GM18868 (cell line): ENCODE measurements at regions not wholly inside any gene's neighbourhood (a gene's known extent, or its start where the extent isn't known, plus 50 kb on each side); places are given as distances from the start of the nearest gene placed in this dataset.
A peak's percentile ranks its signal among the peaks of the same experiment; 100 is the strongest.

Source experiments
- ATAC-seq: cut with Tn5 transposase; IDR thresholded peaks from one replicate; pipeline ENCODE4 v1.9.1; 2021; ENCODE audit warnings: mild to moderate bottlenecking, moderate library complexity; ENCODE audit not compliant: unreplicated experiment

DNA sequence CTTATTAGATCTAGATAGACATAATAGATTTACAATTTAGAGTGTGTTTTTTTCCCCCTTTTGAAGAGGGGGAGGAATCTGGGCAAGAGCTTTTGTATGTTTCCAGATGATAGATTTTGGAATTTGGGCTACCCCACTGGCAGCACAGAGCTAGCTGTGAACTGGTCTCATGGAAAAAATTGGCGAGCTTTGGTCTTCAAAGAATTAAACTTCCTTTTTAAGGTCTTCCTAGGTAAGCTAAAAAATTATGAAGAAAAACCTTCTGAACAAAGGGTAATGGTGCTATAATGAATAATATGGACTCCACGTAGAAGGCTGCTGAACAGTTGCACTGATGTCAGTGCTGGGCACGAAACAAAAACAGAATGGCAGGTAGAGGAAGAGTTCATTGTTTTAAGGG, 109.3 kb downstream of the ZIC5 start:
- no peak for ATAC-seq

DNA sequence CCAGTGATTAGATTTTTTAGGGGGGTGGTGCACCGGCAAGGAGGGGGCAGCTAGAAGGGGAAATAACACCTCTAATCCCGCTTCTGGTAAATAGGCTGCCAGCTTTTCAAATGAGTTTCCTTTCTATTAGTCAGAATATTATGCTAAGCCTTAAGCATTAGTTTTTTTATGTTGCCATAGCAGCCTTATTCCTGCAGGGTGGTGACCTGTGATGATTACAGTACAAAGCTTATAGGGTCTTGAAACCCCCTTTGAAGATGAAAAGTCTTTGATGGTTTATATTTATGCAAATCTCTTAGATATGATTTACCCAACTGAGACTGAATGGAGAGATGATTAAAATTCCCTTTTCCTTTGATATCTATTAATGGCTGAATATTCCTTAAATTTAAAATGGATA, 109.8 kb downstream of the ZIC5 start:
- no peak for ATAC-seq

DNA sequence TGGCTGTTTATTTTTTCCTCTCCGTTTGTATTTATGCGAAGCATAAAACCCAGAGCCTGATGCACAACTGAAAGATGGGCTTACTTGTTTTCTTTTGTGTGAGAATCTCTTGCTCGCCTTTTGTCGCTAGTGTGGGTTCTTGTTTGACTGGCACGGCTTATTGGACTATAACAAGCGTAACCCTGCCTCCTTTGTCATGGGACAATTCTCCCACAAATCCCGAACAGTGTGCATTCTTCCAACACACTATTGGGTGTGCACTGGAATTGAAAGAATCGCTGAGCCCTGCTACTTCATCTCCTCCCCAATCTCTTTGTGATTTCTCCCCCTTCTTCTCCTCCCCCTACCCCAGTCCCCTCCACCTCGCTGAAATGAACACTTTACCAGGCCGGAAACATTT, 110.8 kb downstream of the ZIC5 start:
- no peak for ATAC-seq

DNA sequence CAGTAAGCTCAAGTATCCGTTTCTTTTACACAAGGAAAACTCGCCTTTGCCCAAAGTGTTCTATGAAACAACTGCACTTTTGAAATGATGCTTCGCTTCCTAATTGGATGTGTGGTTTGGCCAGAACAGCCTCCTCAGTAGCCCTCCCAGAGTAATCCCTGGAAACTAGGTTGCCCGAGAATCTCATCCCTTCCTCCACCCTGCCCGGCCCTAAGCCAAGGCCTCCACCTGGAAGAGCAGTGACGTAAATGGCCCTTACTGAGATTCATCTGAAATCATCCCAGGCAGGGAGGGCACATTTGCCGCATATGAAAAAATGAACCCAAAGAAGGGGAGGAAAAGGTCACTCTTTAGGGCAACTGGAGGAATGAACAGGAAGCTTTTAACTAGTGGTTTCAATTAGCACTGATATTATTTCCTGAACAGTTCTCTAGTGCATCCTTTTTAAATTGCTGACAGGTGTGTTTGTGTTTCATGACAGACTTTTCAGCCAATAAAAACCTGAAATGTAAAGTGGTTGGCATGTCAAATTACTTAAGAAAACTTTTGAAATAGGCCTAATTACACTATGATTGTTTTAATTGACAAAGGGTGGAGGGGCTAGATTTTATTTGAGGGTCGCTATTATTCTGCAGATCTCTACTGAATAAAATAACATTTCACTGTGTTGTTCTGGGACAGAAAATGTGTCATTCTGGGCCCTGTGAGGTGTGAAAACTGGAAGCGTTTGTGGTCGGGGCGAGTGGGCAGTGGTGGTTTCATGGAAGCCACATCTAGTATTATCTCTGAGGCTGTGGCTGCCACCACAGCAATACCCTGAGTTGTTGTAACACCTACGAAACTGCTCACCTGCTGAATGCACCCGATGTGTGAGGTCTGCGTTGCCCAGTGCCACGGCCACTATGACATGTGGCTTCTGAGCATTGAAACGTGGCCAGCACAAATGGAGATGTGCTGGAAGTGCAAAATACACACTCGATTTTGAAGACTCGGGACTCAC, 112.1 kb downstream of the ZIC5 start:
- peak; percentile 96 for ATAC-seq

DNA sequence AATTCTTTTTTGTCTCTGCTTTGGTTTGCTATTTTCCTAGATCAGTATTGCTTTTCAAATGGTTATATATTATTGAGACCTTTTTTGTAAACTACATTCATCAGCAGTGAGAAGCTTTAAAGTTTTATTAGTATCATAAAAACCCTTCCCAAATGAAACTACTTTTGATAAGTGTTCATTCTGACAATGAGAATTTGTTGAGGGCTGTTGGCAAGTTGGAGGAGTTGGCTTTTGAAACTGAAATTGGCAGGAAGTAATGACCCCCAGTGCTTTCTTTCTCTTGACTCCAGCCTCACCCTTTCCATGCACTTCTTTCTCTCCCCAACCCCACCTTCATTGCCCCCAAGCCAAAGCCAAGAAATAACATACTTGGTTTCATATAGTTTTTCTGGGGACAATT, 113.8 kb downstream of the ZIC5 start:
- ATAC-seq: no peak

DNA sequence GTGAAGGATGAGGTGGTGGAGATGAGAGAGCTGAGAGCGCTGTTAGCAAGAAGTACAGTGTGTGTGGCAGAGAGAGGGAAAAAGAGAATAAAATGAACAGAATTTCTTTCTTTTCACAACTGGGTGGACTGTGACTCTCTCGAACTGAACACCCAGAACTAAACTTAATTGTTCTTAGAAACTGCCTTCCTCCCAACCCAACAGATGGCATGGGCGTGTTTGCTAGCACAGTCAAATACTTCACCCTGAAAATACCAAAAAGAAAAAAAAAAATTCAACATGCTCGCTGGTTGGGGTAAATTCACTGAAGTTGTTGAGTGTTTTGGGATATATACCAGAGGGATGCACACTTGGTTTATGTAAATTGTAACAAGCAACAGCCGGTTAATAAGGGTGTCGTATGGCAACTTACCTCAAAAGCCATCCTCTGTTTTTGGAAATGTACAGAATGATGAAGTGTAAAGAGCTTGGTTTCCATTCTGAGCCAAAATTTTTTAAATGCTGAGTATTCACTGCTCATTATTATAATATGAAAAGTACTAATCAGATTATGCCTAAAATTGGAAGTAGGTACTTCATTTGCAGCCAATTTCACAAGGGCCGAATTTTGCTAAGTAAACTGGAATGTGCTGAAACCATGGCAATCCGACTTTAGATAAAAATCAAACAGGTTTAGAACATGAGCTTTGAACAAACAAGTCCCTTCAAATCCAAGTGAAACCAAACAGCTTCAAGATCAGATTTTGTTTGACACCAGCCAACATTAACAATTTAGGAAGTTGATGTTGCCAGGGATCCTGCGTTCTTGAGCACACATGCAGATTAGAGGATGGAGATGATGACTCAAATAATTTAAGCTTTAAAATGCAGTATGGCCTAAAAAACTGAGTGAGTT, 115.8 kb downstream of the ZIC5 start:
- no peak for ATAC-seq

DNA sequence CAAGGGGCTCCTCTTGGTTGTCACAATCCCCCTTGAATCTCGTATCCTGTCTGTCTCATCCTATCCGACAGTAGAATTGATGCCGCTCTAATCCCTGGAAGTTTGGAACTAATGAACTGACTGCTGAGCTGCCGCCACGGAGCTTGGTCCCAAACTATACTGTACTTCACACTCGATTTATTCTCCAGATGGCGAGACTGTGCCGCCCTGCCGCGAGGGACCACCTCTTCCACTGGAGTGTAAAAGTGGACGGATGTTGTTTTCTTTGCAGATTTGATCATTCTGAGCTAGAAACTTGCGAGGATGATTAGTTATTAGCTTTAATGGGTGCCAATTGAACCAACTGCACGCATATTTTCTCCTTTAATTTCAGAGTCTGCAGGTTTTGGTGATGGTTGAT, 117.2 kb downstream of the ZIC5 start:
- no peak for ATAC-seq

DNA sequence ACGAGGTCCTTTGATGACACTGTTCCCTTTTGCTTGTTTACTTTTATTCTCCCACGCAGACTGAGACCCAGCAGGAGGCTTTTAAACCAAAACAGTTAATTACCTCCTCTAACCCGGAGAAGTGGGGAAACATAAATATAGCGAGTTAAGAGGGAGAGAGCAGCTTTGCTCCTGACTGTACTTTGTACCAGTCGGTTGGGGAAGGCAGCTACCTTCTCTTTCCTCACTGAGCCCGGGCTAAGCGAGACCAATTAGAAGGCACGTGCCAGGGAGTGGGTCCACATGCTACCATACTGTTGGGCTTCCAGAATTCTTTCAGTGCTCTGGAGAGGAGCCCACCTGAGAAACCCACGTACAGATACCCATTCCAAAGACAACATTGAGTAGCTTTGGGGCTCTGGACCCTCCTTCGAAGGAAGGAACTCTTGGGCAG, 124.2 kb downstream of the ZIC5 start:
- ATAC-seq: no peak

DNA sequence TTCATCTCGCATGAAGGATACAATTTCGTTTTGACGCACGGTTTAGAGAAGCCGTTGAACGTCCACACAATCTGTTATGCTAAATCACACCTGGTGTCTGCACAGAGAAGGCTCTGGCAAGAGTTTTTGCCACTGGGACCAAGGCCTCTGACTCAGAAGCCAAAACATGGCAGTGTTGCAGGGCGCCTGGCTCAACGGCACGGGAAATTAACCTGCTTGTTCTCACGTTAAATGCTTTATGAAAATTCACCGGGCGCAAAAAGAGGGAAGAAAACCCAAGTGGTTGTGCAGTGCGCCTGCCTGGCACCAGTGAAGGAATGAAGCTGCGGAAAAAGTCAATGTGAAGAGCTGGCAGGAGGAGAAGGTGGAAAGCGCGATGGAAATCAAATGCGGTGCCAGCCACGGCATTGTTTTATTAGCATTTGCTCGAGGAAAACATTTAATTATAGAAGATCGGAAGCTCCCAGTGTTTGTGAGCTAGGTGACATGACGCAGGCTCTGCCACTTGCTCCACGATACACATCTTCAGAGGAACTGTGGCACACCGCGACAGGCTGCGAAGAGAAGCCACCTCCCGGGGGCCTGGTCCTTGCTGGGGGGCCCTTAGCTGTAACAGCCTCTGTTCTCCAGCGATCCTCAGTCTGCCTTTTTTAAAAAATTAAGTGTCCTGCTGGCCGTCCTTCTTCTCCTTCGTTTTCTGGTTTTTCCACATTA, 126.2 kb downstream of the ZIC5 start:
- no peak for ATAC-seq

DNA sequence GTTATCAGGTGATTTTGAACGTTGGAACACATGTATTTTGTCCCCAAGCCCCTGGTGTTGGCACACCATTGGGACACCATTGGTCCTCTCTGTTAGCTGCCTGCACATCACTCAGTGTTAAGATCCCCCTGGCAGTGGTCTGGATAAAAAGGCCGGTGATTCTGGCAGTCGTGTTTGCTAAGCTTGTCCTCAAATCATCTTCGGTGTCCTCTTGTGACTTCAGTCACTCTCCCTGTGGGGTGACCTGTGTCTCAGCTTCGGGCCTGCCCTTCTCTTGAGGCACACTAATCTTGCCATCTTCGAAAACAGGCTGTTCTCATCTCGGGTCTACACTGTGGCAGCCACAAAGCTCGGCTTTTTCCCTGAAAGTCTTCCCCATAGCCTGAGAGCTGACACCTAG, 127.1 kb downstream of the ZIC5 start:
- no peak for ATAC-seq

DNA sequence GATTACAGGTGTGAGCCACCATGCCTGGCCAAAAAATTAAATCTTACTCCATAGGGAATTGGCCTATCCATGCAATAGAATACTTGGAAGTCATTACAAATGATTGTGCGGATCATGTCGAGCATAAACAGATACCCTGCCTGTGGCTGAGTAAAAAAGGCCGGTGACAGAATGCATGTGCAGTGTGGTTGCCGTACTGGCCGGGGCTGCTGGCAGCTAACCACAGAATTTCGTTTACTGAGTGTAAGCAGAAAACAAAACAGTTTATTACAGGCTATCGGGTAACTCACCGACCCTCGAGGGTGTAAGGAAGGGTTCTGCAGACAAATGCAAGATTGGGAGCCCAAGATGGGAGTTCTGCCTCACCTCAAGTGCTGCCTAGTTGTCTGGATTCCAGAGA, 127.7 kb downstream of the ZIC5 start:
- no peak for ATAC-seq

DNA sequence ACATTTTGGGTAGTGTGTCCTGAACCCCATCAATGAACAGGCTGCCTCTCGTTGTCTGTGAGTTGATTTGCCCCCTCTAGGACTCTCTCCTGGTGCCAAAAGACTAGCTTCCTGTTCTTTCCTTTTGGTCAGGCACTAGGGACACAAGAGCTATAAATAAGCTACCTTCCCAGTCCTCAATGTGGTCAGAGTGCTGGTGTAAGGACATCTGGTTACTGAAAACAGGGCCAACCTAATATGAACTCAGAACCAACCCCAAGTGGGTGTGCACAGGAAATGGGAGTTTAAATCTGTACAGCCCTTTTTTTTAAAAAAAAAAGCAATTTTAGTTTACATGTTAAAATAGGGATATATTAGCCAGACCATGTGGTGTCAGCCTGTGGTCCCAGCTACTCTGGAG, 129.2 kb downstream of the ZIC5 start:
- no peak for ATAC-seq

DNA sequence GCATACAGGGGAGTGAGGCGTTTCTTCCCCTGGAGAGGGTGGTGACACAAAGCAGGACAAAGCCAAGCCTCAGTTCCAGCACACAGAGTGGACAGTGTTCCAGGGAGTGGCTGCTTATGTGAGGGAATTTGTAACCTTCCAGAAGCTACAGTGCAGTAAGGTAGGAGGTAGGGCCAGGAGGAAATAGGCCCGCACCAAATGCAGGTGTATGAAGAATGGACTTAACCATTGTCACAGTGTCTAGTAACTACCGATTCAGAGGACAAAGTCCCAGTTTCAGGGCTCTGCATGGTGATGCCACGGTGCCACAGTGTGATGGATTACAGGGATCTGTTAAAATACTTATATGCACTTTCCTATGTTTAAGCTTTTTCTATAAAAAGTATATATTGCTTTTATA, 135.3 kb downstream of the ZIC5 start:
- no peak for ATAC-seq

DNA sequence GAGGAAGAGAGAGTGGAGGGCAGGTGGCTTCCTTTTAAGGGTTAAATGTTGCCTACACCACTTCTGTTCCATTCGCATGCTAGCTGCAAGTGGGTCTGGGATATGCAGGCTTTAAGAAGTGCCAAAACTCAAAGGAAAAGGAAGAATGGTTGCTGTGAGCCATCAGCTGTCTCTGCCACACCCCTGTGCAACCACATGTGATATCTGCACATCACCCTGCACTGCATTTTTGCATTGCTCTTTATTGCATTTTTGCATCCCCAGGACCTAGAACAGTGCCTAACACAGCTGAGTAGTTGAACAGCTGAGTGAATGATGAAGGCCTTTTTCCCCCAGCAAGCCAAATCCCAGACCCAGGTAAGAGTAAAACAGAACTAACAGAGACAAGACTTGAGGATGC, 136.1 kb downstream of the ZIC5 start:
- no peak for ATAC-seq

DNA sequence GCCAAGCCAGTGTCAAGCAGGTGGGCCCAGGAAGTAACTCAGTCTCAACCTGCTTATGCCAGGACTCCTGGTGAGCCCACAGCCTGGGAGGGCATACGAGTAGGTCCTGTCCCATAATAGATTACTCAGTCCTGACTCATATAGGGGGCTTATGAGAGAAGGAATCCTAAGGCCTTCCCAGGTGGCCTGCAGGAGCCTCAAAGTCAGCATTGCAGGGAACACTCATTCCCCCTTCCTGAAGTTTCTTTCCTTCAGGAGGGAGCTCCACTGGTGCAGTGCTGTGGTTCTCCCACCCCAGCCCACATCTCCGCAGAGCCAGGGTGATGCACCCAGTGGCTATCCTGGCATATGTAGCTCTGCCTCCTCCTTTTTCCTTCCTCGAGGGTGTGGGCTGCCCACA, 137.3 kb downstream of the ZIC5 start:
- ATAC-seq: no peak

DNA sequence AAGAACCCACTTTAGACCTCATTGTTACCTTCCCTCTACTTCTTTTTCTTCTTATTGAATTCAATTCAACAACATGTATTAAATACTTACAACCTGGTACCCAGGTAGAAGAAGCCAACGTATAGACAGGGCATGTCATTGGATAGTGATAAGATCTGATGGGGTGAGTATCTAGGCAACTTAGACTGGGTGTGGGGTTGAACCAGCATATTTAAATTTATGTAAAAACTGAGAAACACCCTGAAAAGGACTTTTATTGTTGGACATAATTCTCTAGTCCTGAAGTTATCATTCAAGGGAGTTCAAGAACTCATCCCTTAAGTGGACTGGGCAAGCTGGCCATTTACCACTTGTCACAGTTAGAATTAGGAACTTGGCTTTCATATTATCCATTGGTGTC, 139.2 kb downstream of the ZIC5 start:
- ATAC-seq: no peak

DNA sequence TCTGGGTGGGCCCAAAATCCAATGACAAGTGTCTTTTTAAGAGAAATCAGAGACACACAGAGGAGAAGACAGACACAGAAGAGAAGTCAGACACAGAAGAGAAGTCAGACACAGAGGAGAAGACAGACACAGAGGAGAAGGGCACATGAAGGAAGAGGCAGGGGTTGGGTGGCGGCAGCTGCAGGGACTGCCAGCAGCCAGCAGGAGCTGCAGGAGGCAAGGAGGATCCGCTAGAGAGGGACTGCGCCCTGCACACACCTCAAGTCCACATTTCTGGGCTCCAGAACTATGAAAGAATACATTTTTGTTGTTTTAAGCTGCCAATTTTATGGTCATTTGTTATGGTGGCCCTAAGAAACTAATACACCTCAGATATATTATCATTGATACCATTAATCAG, 140.6 kb downstream of the ZIC5 start:
- ATAC-seq: no peak

DNA sequence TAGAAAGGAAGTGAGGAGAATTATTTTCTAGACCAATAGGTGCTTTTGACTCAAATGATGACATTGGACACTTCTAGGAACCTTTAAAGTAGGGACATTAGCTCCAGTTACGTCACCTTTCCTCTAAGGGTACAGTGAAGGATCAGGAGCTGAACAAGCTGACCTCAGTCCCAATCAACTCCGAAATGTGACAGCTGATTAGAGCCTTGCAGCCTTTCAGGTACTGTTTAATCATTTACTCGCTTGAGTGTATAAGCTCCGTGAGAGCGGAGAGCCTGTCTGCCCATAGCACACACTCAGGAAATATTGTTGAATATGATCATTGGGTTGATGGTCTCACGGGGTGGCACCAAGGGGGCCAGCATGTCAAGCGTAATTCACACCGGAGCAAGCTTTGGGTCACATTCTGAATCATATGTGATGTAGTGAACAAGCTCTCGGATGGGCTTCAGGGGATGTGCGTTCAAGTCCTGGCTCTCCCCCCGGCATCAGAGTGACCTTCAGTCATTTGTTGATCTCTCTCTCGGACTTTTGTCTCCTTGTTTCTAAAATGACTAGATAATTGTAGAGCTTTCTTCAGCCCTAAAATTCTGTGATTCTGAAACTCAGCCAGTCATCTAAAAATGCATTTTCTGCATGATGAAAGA, 141.9 kb downstream of the ZIC5 start:
- ATAC-seq: no peak

DNA sequence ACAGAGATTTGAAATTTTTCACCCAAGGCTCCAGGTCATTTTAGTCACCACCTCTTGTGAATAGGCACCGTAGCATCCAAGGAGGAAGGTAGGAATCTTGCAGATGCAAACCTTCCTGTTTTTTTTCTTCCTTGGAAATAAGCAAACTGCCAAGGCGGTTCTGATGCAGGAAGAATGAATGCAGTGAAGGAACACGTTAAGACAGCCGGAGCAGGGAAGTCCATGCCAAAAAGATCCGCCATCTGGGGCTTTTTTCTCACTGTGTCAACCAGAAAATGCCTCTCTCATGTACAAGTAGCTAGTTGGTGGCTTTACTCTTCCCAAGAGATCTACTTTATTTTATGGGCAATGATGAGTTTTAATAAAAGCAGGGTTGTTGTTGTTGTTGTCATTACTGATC, 142.4 kb downstream of the ZIC5 start:
- no peak for ATAC-seq

DNA sequence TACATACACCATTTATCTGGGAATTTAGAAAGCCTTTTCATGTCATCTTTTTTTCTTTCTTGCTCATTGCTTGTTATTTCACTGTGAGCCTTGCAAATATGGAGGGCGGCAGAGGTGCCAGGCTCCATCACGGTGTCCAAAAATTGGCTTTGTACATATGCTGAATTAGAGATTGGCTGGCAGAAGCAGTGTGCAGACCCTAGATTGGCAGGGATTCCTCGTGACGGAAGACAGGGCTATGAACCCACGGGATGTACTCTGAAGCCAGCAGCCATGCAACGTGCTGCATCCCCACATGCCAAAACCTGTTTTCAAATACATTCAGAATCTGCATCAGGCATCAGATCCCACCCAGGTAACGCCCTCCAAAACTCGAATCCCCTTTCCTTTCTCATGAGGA, 142.8 kb downstream of the ZIC5 start:
- ATAC-seq: no peak

DNA sequence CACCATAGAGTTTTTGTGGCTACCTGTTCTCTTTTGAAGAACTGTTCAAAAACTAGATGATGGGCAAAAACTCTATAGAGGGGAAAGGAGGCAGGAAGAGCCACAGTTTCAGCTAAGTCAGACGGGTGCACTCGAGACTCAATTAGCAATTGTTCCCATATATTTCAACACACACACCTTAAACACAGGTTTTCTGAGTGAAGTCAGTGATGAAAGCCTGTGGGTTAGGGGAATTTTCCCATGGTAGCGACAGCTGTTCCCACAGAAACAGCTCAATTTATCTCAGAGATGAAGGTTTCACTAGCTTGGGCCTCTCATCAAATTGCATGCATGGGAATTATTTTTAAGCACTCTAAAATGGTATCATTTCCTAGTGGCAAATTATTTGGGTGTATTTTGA, 143.4 kb downstream of the ZIC5 start:
- ATAC-seq: peak; percentile 72
